ENCODE measurements at regions not wholly inside any gene's neighbourhood (a gene's known extent, or its start where the extent isn't known, plus 50 kb on each side); places are given as distances from the start of the nearest gene placed in this dataset.
A peak's percentile ranks its signal among the peaks of the same experiment; 100 is the strongest.

DNA sequence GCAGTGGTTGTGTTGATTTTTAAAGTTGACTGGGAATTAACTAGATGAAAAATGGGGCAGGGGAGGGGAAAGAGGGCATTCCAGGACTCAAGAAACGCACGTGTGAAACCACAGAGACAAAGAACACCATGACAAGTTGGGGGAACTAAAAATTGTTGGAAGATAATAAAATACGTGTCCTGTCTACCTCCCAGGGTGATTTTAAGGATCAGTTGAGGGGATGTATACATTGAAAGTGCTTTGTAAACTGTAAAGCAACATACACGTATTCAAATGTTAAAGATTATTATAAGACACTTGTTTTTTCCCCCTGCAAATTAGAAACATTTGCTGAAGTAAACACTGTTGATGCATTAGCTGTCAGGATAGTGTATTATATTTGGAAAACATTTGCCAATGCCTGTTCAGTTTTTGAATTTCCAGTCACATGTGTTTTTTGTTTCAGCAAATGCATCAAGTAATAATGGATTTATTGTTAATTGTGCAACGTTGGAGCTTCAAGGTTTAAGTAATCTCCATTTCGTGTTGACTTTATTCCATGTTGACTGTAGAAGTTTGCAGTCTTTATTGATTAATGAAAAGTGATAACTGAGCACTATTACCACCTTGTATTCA lies 412.7 kb downstream of the ACTL7B start:
- H3K4me3 ChIP-seq: peak overlapping the region in 2 of 4 donors; percentile 4 to 50
- H3K9me3 ChIP-seq: no peaks in the 10 kb centered on the region
- no peak for DNase-seq (ENCODE audit: extremely low spot score)
- H3K27me3 ChIP-seq: no peaks in the 10 kb centered on the region
- H3K4me1 ChIP-seq: peaks cover 0 to 56% (median 36%) of the 10 kb centered on the region in 4 donors
- no peak for TF ChIP-seq EP300 (IDR thresholded peaks at IDR 0.05)
- TF ChIP-seq POLR2A (IDR thresholded peaks at IDR 0.05; ENCODE audit: low read depth): no peak
- TF ChIP-seq, protein P1, sequence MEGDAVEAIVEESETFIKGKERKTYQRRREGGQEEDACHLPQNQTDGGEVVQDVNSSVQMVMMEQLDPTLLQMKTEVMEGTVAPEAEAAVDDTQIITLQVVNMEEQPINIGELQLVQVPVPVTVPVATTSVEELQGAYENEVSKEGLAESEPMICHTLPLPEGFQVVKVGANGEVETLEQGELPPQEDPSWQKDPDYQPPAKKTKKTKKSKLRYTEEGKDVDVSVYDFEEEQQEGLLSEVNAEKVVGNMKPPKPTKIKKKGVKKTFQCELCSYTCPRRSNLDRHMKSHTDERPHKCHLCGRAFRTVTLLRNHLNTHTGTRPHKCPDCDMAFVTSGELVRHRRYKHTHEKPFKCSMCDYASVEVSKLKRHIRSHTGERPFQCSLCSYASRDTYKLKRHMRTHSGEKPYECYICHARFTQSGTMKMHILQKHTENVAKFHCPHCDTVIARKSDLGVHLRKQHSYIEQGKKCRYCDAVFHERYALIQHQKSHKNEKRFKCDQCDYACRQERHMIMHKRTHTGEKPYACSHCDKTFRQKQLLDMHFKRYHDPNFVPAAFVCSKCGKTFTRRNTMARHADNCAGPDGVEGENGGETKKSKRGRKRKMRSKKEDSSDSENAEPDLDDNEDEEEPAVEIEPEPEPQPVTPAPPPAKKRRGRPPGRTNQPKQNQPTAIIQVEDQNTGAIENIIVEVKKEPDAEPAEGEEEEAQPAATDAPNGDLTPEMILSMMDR (IDR thresholded peaks at IDR 0.05): no peak
- no peak for TF ChIP-seq POLR2AphosphoS5 (IDR thresholded peaks at IDR 0.05)
- intact Hi-C loops (cut with DNase I): loop anchor here (10.0 kb wide), 1 partner anchor 122 kb away; no protein-coding TSS in a partner anchor
- no peaks in the 10 kb centered on the region for H3K36me3 ChIP-seq
- 24% methylated on average over 6 of the region's 6 CpGs for WGBS
- H3K27ac ChIP-seq (replicated peaks in 1 of 4): peak overlapping the region; percentile 68 to 84 (median 78)

DNA sequence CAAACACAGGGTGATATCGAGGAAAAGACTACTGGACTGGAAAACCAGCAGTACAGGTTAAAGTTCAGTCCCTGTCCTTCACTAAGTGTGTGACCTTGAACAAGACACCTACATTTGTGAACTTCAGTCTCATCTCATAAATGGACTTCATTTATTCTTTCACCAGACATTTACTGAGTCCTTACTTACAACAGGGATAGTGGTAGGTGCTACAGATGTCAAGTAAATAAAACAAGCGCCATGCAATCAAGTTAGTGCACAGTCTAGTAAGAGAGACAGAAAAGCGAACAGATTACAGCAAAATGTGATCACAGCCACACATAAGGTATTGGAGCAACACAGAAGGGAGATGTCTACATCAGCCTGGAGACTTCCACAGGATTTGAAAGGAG lies 413.2 kb downstream of the ACTL7B start:
- H3K9me3 ChIP-seq: no peaks in the 10 kb centered on the region
- H3K4me3 ChIP-seq: no peak overlapping the region
- no peaks in the 10 kb centered on the region for H3K36me3 ChIP-seq
- peaks cover 0 to 56% (median 36%) of the 10 kb centered on the region in 4 donors for H3K4me1 ChIP-seq
- WGBS: 59% methylated on average over 3 of the region's 3 CpGs
- intact Hi-C loops (cut with DNase I): loop anchor here (10.0 kb wide), 1 partner anchor 122 kb away; no protein-coding TSS in a partner anchor
- no peak for DNase-seq (ENCODE audit: extremely low spot score)
- TF ChIP-seq EP300 (IDR thresholded peaks at IDR 0.05) (no peak), POLR2A (IDR thresholded peaks at IDR 0.05; ENCODE audit: low read depth) (no peak), POLR2AphosphoS5 (IDR thresholded peaks at IDR 0.05) (no peak)
- TF ChIP-seq, protein P1 (IDR thresholded peaks at IDR 0.05): no peak
- peak overlapping the region; percentile 12 to 84 (median 78) for H3K27ac ChIP-seq (replicated peaks in 1 of 4)
- no peaks in the 10 kb centered on the region for H3K27me3 ChIP-seq

DNA sequence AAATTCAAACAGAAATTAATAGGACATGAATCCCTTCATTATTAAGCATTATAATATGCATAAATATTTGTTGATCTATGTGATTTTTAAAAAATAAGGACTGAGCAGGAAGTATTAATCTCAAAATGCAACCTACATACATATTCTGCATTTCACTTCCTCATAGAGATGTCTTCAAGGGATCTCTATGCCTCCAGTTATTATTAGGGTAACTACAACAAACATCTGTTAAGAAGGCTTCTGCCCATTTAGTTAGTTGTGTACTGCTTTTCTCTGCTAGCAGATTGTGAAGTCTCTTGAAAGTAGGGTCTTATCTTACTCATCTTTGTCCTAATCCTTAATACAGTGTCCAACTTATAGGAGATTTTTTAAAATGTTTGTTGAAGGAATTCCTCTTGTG lies 414.1 kb downstream of the ACTL7B start:
- TF ChIP-seq, protein P1 (IDR thresholded peaks at IDR 0.05): no peak
- TF ChIP-seq EP300 (IDR thresholded peaks at IDR 0.05) (no peak), POLR2A (IDR thresholded peaks at IDR 0.05; ENCODE audit: low read depth) (no peak), POLR2AphosphoS5 (IDR thresholded peaks at IDR 0.05) (no peak)
- H3K27ac ChIP-seq (replicated peaks in 1 of 4): peak overlapping the region in 3 of 4 donors; percentile 5 to 84 (median 45)
- no peaks in the 10 kb centered on the region for H3K27me3 ChIP-seq
- H3K4me3 ChIP-seq: no peak overlapping the region
- no peaks in the 10 kb centered on the region for H3K9me3 ChIP-seq
- intact Hi-C loops (cut with DNase I): loop anchor here (10.0 kb wide), 1 partner anchor 123 kb away; no protein-coding TSS in a partner anchor
- H3K36me3 ChIP-seq: no peaks in the 10 kb centered on the region
- H3K4me1 ChIP-seq: peaks cover 0 to 56% (median 36%) of the 10 kb centered on the region in 4 donors
- no peak for DNase-seq (ENCODE audit: extremely low spot score)

DNA sequence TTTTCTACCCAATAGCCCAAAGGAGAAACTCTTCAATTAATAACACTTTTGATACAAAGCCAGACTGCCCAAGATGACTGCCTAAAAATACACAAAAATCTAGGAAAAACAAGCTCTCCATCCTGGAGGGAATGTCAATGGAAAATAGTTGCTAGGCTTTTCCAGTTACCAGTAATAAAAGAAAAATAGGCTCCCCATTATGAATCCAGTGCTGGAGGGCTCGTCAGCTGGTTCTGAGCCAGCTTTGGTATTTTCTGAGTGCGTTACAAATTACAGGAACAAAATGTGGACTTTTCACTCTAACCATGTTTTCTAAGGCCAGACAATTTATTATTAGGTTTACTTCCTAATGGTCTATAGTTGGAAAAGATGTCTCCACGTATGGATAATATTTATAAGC lies 414.5 kb downstream of the ACTL7B start:
- intact Hi-C loops (cut with DNase I): loop anchor here (10.0 kb wide), 1 partner anchor 124 kb away; no protein-coding TSS in a partner anchor
- no peak for TF ChIP-seq EP300 (IDR thresholded peaks at IDR 0.05)
- no peak for TF ChIP-seq POLR2A (IDR thresholded peaks at IDR 0.05; ENCODE audit: low read depth)
- TF ChIP-seq, protein P1 (IDR thresholded peaks at IDR 0.05): no peak
- no peak for TF ChIP-seq POLR2AphosphoS5 (IDR thresholded peaks at IDR 0.05)
- Histone ChIP-seq H3K4me3 (no peak overlapping the region), H3K9me3 (no peaks in the 10 kb centered on the region), H3K27me3 (no peaks in the 10 kb centered on the region), H3K36me3 (no peaks in the 10 kb centered on the region), H3K4me1 (peaks cover 0 to 56% (median 36%) of the 10 kb centered on the region in 4 donors), H3K27ac (replicated peaks in 1 of 4) (peak overlapping the region in 3 of 4 donors; percentile 5 to 45 (median 45))
- no peak for DNase-seq (ENCODE audit: extremely low spot score)
- WGBS: 64% methylated on average over 3 of the region's 3 CpGs
